Spleen (tissue), 7 donors: ENCODE measurements at regions not wholly inside any gene's neighbourhood (a gene's known extent, or its start where the extent isn't known, plus 50 kb on each side); places are given as distances from the start of the nearest gene placed in this dataset.

Source experiments
- POLR2A ChIP-seq, 3 donors: fragments of 450-650 bp; IDR thresholded peaks; one replicate each; pipeline ENCODE4 v1.5.1; 2017; ENCODE audit warnings: antibody characterized with exemption in 3 of 3, mild to moderate bottlenecking in 1 of 3
- TF ChIP-seq, protein P1 (sequence below), 11 experiments: fragments of 200-600 bp in 7 of 11; fragments of 450-650 bp in 4 of 11; sonication (generic) in 4 of 11; IDR thresholded peaks in 8 of 11; conservative IDR thresholded peaks in 3 of 11; 1 replicate in 7 of 11; 2 replicates in 4 of 11; pipeline versions ENCODE4 v1.4.0 to v1.8.0; 2016 to 2021; ENCODE audit warnings: antibody characterized with exemption in 11 of 11, inconsistent platforms in 4 of 11, mild to moderate bottlenecking in 1 of 11
- donor health status: DM: no; HTN: no; CAD: no; lungs with moderate emphysema.
- donor health status: DM: no; HTN: no; CAD: no.
- donor health status: DM: no; HTN: no; CAD: no.

DNA sequence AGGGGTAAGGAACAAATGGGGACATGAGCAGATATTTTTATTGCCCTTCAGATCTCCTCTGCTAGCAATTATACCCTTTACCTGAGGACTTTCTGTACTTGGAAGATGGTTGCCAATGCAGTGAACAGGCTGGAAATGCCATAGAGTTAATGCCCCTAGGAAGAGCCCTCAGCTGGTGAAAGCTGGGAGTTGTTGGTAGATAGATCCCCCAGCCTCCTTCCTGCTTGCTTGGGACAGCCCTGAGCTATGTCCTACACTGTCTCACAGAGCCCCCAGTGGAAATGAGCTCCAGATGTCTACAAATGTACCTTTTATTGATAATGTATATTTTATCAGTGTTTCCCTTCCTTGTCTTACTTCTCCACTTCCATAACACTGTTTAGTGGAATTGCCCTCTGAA lies 87.6 kb upstream of the PAK5 start:
- TF ChIP-seq, protein P1, sequence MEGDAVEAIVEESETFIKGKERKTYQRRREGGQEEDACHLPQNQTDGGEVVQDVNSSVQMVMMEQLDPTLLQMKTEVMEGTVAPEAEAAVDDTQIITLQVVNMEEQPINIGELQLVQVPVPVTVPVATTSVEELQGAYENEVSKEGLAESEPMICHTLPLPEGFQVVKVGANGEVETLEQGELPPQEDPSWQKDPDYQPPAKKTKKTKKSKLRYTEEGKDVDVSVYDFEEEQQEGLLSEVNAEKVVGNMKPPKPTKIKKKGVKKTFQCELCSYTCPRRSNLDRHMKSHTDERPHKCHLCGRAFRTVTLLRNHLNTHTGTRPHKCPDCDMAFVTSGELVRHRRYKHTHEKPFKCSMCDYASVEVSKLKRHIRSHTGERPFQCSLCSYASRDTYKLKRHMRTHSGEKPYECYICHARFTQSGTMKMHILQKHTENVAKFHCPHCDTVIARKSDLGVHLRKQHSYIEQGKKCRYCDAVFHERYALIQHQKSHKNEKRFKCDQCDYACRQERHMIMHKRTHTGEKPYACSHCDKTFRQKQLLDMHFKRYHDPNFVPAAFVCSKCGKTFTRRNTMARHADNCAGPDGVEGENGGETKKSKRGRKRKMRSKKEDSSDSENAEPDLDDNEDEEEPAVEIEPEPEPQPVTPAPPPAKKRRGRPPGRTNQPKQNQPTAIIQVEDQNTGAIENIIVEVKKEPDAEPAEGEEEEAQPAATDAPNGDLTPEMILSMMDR (IDR thresholded peaks at IDR 0.05 in 8 of 11, conservative IDR thresholded peaks at IDR 0.05 in 3 of 11) = no peak
- no peak for TF ChIP-seq POLR2A (IDR thresholded peaks at IDR 0.05)
